Rectal smooth muscle tissue (tissue), 1 donor: ENCODE measurements at regions not wholly inside any gene's neighbourhood (a gene's known extent, or its start where the extent isn't known, plus 50 kb on each side); places are given as distances from the start of the nearest gene placed in this dataset.
"Not testable (repeated sequence)": the region's sequence is repeated elsewhere in the genome, so short reads cannot be mapped to it uniquely, and the experiment has no call there.

Source experiments
- H3K27ac ChIP-seq: one replicate; pipeline ENCODE4 v1.7.0; 2013; ENCODE audit warnings: low read depth, low read length, inconsistent platforms
- H3K27me3 ChIP-seq: one replicate; pipeline ENCODE4 v1.7.0; 2013; ENCODE audit warnings: low read length; ENCODE audit not compliant: control insufficient read depth, insufficient read depth
- H3K36me3 ChIP-seq: one replicate; pipeline ENCODE4 v1.7.0; 2013; ENCODE audit warnings: low read length; ENCODE audit not compliant: control insufficient read depth, insufficient read depth
- H3K4me1 ChIP-seq: one replicate; pipeline ENCODE4 v1.7.0; 2013; ENCODE audit warnings: low read length; ENCODE audit not compliant: control insufficient read depth, insufficient read depth
- H3K4me3 ChIP-seq: one replicate; pipeline ENCODE4 v1.7.0; 2013; ENCODE audit warnings: low read length
- H3K9ac ChIP-seq: one replicate; pipeline ENCODE4 v1.7.0; 2013; ENCODE audit warnings: low read length

GRCh38 chr6:946546-946945 lies 253.6 kb upstream of the EXOC2 start:
- H3K27ac ChIP-seq: no peak overlapping the region
- no peaks in the 10 kb centered on the region for H3K36me3 ChIP-seq
- no peak overlapping the region for H3K9ac ChIP-seq

GRCh38 chr6:939526-940252 lies 246.8 kb upstream of the EXOC2 start:
- Histone ChIP-seq H3K27ac (no peak overlapping the region), H3K27me3 (no peaks in the 10 kb centered on the region), H3K9ac (no peak overlapping the region), H3K4me1 (no peaks in the 10 kb centered on the region), H3K4me3 (no peak overlapping the region), H3K36me3 (no peaks in the 10 kb centered on the region)

More at GRCh38 chr6:946546-946945, 253.6 kb upstream of the EXOC2 start:
- Histone ChIP-seq H3K4me3 (no peak overlapping the region), H3K27me3 (no peaks in the 10 kb centered on the region), H3K4me1 (no peaks in the 10 kb centered on the region)

GRCh38 chr6:938916-939315 lies 246.0 kb upstream of the EXOC2 start:
- Histone ChIP-seq H3K9ac (no peak overlapping the region), H3K4me1 (no peaks in the 10 kb centered on the region), H3K36me3 (no peaks in the 10 kb centered on the region), H3K27me3 (no peaks in the 10 kb centered on the region), H3K4me3 (no peak overlapping the region), H3K27ac (no peak overlapping the region)

- H3K4me3 ChIP-seq: no peak overlapping the region
- no peaks in the 10 kb centered on the region for H3K36me3 ChIP-seq
- no peaks in the 10 kb centered on the region for H3K4me1 ChIP-seq
- no peak overlapping the region for H3K9ac ChIP-seq
- no peak overlapping the region for H3K27ac ChIP-seq
- no peaks in the 10 kb centered on the region for H3K27me3 ChIP-seq
Observed at GRCh38 chr6:938271-938905, 245.4 kb upstream of the EXOC2 start.

GRCh38 chr6:935582-935981 lies 242.6 kb upstream of the EXOC2 start:
- H3K4me1 ChIP-seq: no peaks in the 10 kb centered on the region
- H3K27me3 ChIP-seq: no peaks in the 10 kb centered on the region
- no peak overlapping the region for H3K27ac ChIP-seq
- H3K4me3 ChIP-seq: no peak overlapping the region
- H3K9ac ChIP-seq: no peak overlapping the region
- no peaks in the 10 kb centered on the region for H3K36me3 ChIP-seq

- Histone ChIP-seq H3K4me3 (no peak overlapping the region), H3K9ac (no peak overlapping the region), H3K27me3 (no peaks in the 10 kb centered on the region), H3K4me1 (no peaks in the 10 kb centered on the region), H3K27ac (no peak overlapping the region), H3K36me3 (no peaks in the 10 kb centered on the region)
Observed at GRCh38 chr6:934686-935085, 241.7 kb upstream of the EXOC2 start.

- H3K36me3 ChIP-seq, H3K27me3 ChIP-seq, H3K27ac ChIP-seq, H3K4me3 ChIP-seq, H3K4me1 ChIP-seq, H3K9ac ChIP-seq: not testable (repeated sequence)
Observed at GRCh38 chr6:931919-932318, 239.0 kb upstream of the EXOC2 start.

- no peak overlapping the region for H3K27ac ChIP-seq
- H3K36me3 ChIP-seq: no peaks in the 10 kb centered on the region
- no peak overlapping the region for H3K4me3 ChIP-seq
- no peaks in the 10 kb centered on the region for H3K4me1 ChIP-seq
- H3K9ac ChIP-seq: no peak overlapping the region
- no peaks in the 10 kb centered on the region for H3K27me3 ChIP-seq
Observed at GRCh38 chr6:927157-927556, 234.2 kb upstream of the EXOC2 start.

- no peak overlapping the region for H3K4me3 ChIP-seq
Observed at GRCh38 chr6:925656-926213, 232.8 kb upstream of the EXOC2 start.

GRCh38 chr6:924661-925060 lies 231.7 kb upstream of the EXOC2 start:
- no peaks in the 10 kb centered on the region for H3K27me3 ChIP-seq
- no peak overlapping the region for H3K4me3 ChIP-seq
- no peaks in the 10 kb centered on the region for H3K36me3 ChIP-seq
- H3K9ac ChIP-seq: no peak overlapping the region
- no peaks in the 10 kb centered on the region for H3K4me1 ChIP-seq
- no peak overlapping the region for H3K27ac ChIP-seq

More at GRCh38 chr6:925656-926213, 232.8 kb upstream of the EXOC2 start:
- Histone ChIP-seq H3K27me3 (no peaks in the 10 kb centered on the region), H3K9ac (no peak overlapping the region), H3K27ac (no peak overlapping the region), H3K36me3 (no peaks in the 10 kb centered on the region), H3K4me1 (no peaks in the 10 kb centered on the region)

- H3K4me1 ChIP-seq: no peaks in the 10 kb centered on the region
- H3K27me3 ChIP-seq: no peaks in the 10 kb centered on the region
- no peak overlapping the region for H3K4me3 ChIP-seq
- H3K36me3 ChIP-seq: no peaks in the 10 kb centered on the region
- no peak overlapping the region for H3K9ac ChIP-seq
- no peak overlapping the region for H3K27ac ChIP-seq
Observed at GRCh38 chr6:921400-921799, 228.5 kb upstream of the EXOC2 start.

GRCh38 chr6:920512-920911 lies 227.6 kb upstream of the EXOC2 start:
- Histone ChIP-seq H3K4me3 (no peak overlapping the region), H3K27me3 (no peaks in the 10 kb centered on the region), H3K4me1 (no peaks in the 10 kb centered on the region), H3K36me3 (no peaks in the 10 kb centered on the region), H3K27ac (no peak overlapping the region), H3K9ac (no peak overlapping the region)

- no peak overlapping the region for H3K9ac ChIP-seq
- H3K4me3 ChIP-seq: no peak overlapping the region
- H3K4me1 ChIP-seq: no peaks in the 10 kb centered on the region
- H3K27me3 ChIP-seq: no peaks in the 10 kb centered on the region
- no peak overlapping the region for H3K27ac ChIP-seq
- no peaks in the 10 kb centered on the region for H3K36me3 ChIP-seq
Observed at GRCh38 chr6:919500-919899, 226.6 kb upstream of the EXOC2 start.
